H1 (cell line): ENCODE measurements at regions not wholly inside any gene's neighbourhood (a gene's known extent, or its start where the extent isn't known, plus 50 kb on each side); places are given as distances from the start of the nearest gene placed in this dataset.

Experiments
- CTCF ChIA-PET: fragments of 300-600 bp; sonication (Branson Sonifier 250); formaldehyde crosslinking; loops from one replicate; lab custom pipeline; 2021; ENCODE audit not compliant: partially characterized antibody; lab: Charles Lee
- POLR2A ChIA-PET: fragments of 300-600 bp; sonication (Branson Sonifier 250); formaldehyde crosslinking; loops from one replicate; lab custom pipeline; 2021; ENCODE audit warnings: inconsistent platforms; ENCODE audit not compliant: partially characterized antibody; lab: Charles Lee
- DNase-seq, 2 experiments: peaks; one replicate each; pipeline versions ENCODE4 v3.0.0 to v3.0.0-alpha.2; 2010 to 2022; ENCODE audit warnings: low spot score in 2 of 2, low read depth in 1 of 2, mixed read lengths in 1 of 2
- FAIRE-seq: peaks from 2 replicates; lab custom pipeline; 2011; peaks lifted over from hg19 to GRCh38; lab: Jason Lieb, UNC
- H2AFZ ChIP-seq: 2 replicates; pipeline ENCODE4 v1.8.1; 2012; ENCODE audit warnings: low read length, inconsistent platforms
- H2AK5ac ChIP-seq: 2 replicates; pipeline ENCODE4 v1.6.1; 2013; ENCODE audit warnings: low read depth, low read length
- H2BK120ac ChIP-seq: replicated peaks from 2 replicates; pipeline ENCODE3; 2013; ENCODE audit warnings: low read depth, low read length, inconsistent platforms
- H2BK12ac ChIP-seq: 2 replicates; pipeline ENCODE4 v1.6.1; 2013; ENCODE audit warnings: low read depth, low read length
- H2BK15ac ChIP-seq: 2 replicates; pipeline ENCODE4 v1.6.1; 2013; ENCODE audit warnings: low read length
- H2BK20ac ChIP-seq: 2 replicates; pipeline ENCODE4 v1.6.1; 2013; ENCODE audit warnings: low read length
- H2BK5ac ChIP-seq: 2 replicates; pipeline ENCODE4 v1.6.1; 2013; ENCODE audit warnings: low read depth, low read length
- H3K14ac ChIP-seq: 2 replicates; pipeline ENCODE4 v1.6.1; 2013; ENCODE audit warnings: inconsistent platforms; ENCODE audit not compliant: insufficient read length
- H3K18ac ChIP-seq: 2 replicates; pipeline ENCODE4 v1.6.1; 2013; ENCODE audit warnings: low read length; ENCODE audit errors: extremely low read depth
- H3K23ac ChIP-seq: 2 replicates; pipeline ENCODE4 v1.6.1; 2013; ENCODE audit warnings: inconsistent platforms; ENCODE audit not compliant: insufficient read length
- H3K23me2 ChIP-seq: 2 replicates; pipeline ENCODE4 v1.6.1; 2013; ENCODE audit warnings: low read depth, low read length
- H3K27ac ChIP-seq: 2 replicates; pipeline ENCODE4 v1.6.1; 2011; ENCODE audit warnings: low read depth, low read length, inconsistent platforms
- H3K27me3 ChIP-seq, 4 experiments: replicated peaks in 1 of 4; 1 replicate in 1 of 4; 2 replicates in 3 of 4; pipeline versions ENCODE4 v1.6.1 to v1.8.1; 2011 to 2013; ENCODE audit warnings: low read length in 3 of 4, mild to moderate bottlenecking in 3 of 4, inconsistent platforms in 2 of 4, mixed read lengths in 2 of 4, moderate library complexity in 1 of 4; ENCODE audit not compliant: control insufficient read depth in 3 of 4, insufficient read depth in 3 of 4; ENCODE audit errors: extremely low read depth in 1 of 4
- H3K36me3 ChIP-seq, 4 experiments: 2 replicates each; pipeline versions ENCODE4 v1.6.1 to v1.8.1; 2011 to 2013; ENCODE audit warnings: mild to moderate bottlenecking in 4 of 4, low read length in 3 of 4, moderate library complexity in 2 of 4, control low read depth in 1 of 4, inconsistent platforms in 1 of 4; ENCODE audit not compliant: insufficient read depth in 4 of 4, control insufficient read depth in 2 of 4
- H3K4ac ChIP-seq: replicated peaks from 2 replicates; pipeline ENCODE3; 2013; ENCODE audit warnings: low read length, low read depth, mixed read lengths, inconsistent platforms; ENCODE audit not compliant: insufficient read length
- H3K4me1 ChIP-seq, 4 experiments: replicated peaks in 1 of 4; 1 replicate in 1 of 4; 2 replicates in 3 of 4; pipeline versions ENCODE4 v1.6.1 to v1.8.1; 2011 to 2013; ENCODE audit warnings: low read length in 3 of 4, inconsistent platforms in 2 of 4, mixed read lengths in 1 of 4; ENCODE audit not compliant: insufficient read depth in 4 of 4, control insufficient read depth in 3 of 4
- H3K4me2 ChIP-seq, 2 experiments: 2 replicates each; pipeline versions ENCODE4 v1.6.1 to v1.8.1; 2011 to 2013; ENCODE audit warnings: low read depth in 2 of 2, low read length in 2 of 2, control low read depth in 1 of 2, inconsistent platforms in 1 of 2, mild to moderate bottlenecking in 1 of 2; ENCODE audit not compliant: insufficient read depth in 1 of 2
- H3K4me3 ChIP-seq, 4 experiments: fragments of 200-600, 300-600 bp in 1 of 4; sonication (generic), shearing (Covaris generic), sonication (Bioruptor Twin) in 1 of 4; 2 replicates each; pipeline versions ENCODE4 v1.5.1 to v1.8.1; 2011 to 2016; ENCODE audit warnings: low read length in 4 of 4, low read depth in 3 of 4, control low read depth in 2 of 4, inconsistent platforms in 2 of 4, mild to moderate bottlenecking in 2 of 4, mixed read lengths in 1 of 4, moderate library complexity in 1 of 4; ENCODE audit not compliant: insufficient read depth in 2 of 4; ENCODE audit errors: extremely low read depth in 1 of 4
- H3K56ac ChIP-seq: replicated peaks from 2 replicates; pipeline ENCODE3; 2013; ENCODE audit warnings: low read depth, mild to moderate bottlenecking, mixed read lengths, low read length, inconsistent platforms; ENCODE audit not compliant: insufficient read length
- H3K79me1 ChIP-seq: 2 replicates; pipeline ENCODE4 v1.6.1; 2013; ENCODE audit warnings: low read depth, low read length, control low read depth
- H3K79me2 ChIP-seq, 2 experiments: 2 replicates each; pipeline versions ENCODE4 v1.6.1 to v1.8.1; 2012 to 2013; ENCODE audit warnings: low read length in 2 of 2, mild to moderate bottlenecking in 2 of 2, inconsistent platforms in 1 of 2; ENCODE audit not compliant: insufficient read depth in 2 of 2, control insufficient read depth in 1 of 2
- H3K9ac ChIP-seq, 4 experiments: replicated peaks in 1 of 4; 1 replicate in 1 of 4; 2 replicates in 3 of 4; pipeline versions ENCODE4 v1.6.1 to v1.8.1; 2011 to 2013; ENCODE audit warnings: low read depth in 3 of 4, low read length in 3 of 4, control low read depth in 2 of 4, mild to moderate bottlenecking in 2 of 4, moderate library complexity in 2 of 4, inconsistent platforms in 1 of 4; ENCODE audit errors: extremely low read depth in 1 of 4
- H3K9me3 ChIP-seq, 2 experiments: 2 replicates each; pipeline versions ENCODE4 v1.6.1 to v1.8.1; 2012 to 2013; ENCODE audit warnings: mild to moderate bottlenecking in 2 of 2, moderate library complexity in 2 of 2, control low read depth in 1 of 2, inconsistent platforms in 1 of 2, low read depth in 1 of 2, low read length in 1 of 2, mixed read lengths in 1 of 2; ENCODE audit not compliant: insufficient read depth in 2 of 2
- H4K20me1 ChIP-seq, 2 experiments: replicated peaks in 1 of 2; 2 replicates each; pipeline versions ENCODE3 to v1.8.1; 2011 to 2013; ENCODE audit warnings: inconsistent platforms in 2 of 2, low read length in 2 of 2, mild to moderate bottlenecking in 1 of 2; ENCODE audit not compliant: insufficient read depth in 2 of 2, control insufficient read depth in 1 of 2
- H4K5ac ChIP-seq: 2 replicates; pipeline ENCODE4 v1.6.1; 2013; ENCODE audit warnings: low read length, low read depth, mixed read lengths, inconsistent platforms; ENCODE audit not compliant: insufficient read length
- H4K8ac ChIP-seq: 2 replicates; pipeline ENCODE4 v1.8.0; 2013; ENCODE audit warnings: mild to moderate bottlenecking, moderate library complexity, low read length, inconsistent platforms; ENCODE audit not compliant: insufficient read depth; ENCODE audit errors: extremely low read depth
- H4K91ac ChIP-seq: replicated peaks from 2 replicates; pipeline ENCODE3; 2013; ENCODE audit warnings: low read length, mixed read lengths, inconsistent platforms; ENCODE audit not compliant: insufficient read length
- ASH2L ChIP-seq: fragments of 200-600, 300-600 bp; sonication (generic); IDR thresholded peaks from one replicate; pipeline ENCODE4 v1.7.1; 2017; ENCODE audit warnings: low read length
- PHF8 ChIP-seq: fragments of 200-600 bp; sonication (generic); conservative IDR thresholded peaks from 2 replicates; pipeline ENCODE4 v1.7.1; 2012; ENCODE audit warnings: low read depth, mild to moderate bottlenecking, inconsistent platforms, low read length, moderate library complexity
- SIN3A ChIP-seq, 2 experiments: IDR thresholded peaks in 1 of 2; conservative IDR thresholded peaks in 1 of 2; 2 replicates each; pipeline ENCODE4 v1.6.1; 2011 to 2012; ENCODE audit warnings: low read length in 2 of 2, improper control_type of control experiment in 1 of 2, low read depth in 1 of 2, mild to moderate bottlenecking in 1 of 2
- WGBS, 2 experiments: shearing (Covaris generic) in 1 of 2; methylation state at CpG; one replicate each; pipeline versions ENCODE4 v1.1.6 to v1.1.7; 2013 to 2015; ENCODE audit warnings: low lambda C conversion rate in 2 of 2, mixed read lengths in 2 of 2, inconsistent platforms in 1 of 2, low coverage in 1 of 2, missing lambda C conversion rate in 1 of 2; ENCODE audit not compliant: insufficient replicate concordance in 2 of 2, insufficient coverage in 1 of 2, insufficient read length in 1 of 2; ENCODE audit errors: extremely low coverage in 1 of 2, missing lambda C conversion rate in 1 of 2; 5-methylcytosine and 5-hydroxymethylcytosine counted together

- H2BK5ac ChIP-seq: no peak overlapping the region
- no peak overlapping the region for H3K4ac ChIP-seq
- H3K23me2 ChIP-seq: no peaks in the 10 kb centered on the region
- no peaks in the 10 kb centered on the region for H3K79me2 ChIP-seq
- no peak overlapping the region for H3K9ac ChIP-seq
- H4K8ac ChIP-seq: no peak overlapping the region
- ChIA-PET CTCF (interaction anchor here (0.8 to 1.4 kb wide), 7 partner anchors 8 to 358 kb away, joined by 3 to 6 read pairs (median 3); no protein-coding TSS in a partner anchor), POLR2A (no interaction called here)
- H2AK5ac ChIP-seq: no peak overlapping the region
- H2BK12ac ChIP-seq: no peak overlapping the region
- no peaks in the 10 kb centered on the region for H3K27me3 ChIP-seq
- H2BK120ac ChIP-seq: no peak overlapping the region
- no peak overlapping the region for H3K14ac ChIP-seq
- TF ChIP-seq PHF8 (no peak), SIN3A (conservative IDR thresholded peaks at IDR 0.05 in 1 of 2, IDR thresholded peaks at IDR 0.05 in 1 of 2; ENCODE audit: low read depth in 1 of 2, low read length in 2 of 2) (no peak), ASH2L (no peak)
- no peak overlapping the region for H4K5ac ChIP-seq
- no peak overlapping the region for H3K27ac ChIP-seq
- no peak overlapping the region for H2BK20ac ChIP-seq
- WGBS, 2 experiments: 83% methylated on average over 7 of the region's 7 CpGs; no CpG with 5 or more reads in 1 of the 2 experiments
- DNase-seq (no peak), FAIRE-seq (no peak)
- no peaks in the 10 kb centered on the region for H3K9me3 ChIP-seq
- no peaks in the 10 kb centered on the region for H3K4me1 ChIP-seq
- no peak overlapping the region for H2BK15ac ChIP-seq
- H3K18ac ChIP-seq: no peak overlapping the region
- H4K20me1 ChIP-seq: no peaks in the 10 kb centered on the region
- no peak overlapping the region for H3K4me3 ChIP-seq
- H2AFZ ChIP-seq: peak overlapping the region; percentile 74; the same call in 1 of the 2 replicates
- H4K91ac ChIP-seq: no peak overlapping the region
- no peak overlapping the region for H3K23ac ChIP-seq
- H3K4me2 ChIP-seq: no peak overlapping the region
- H3K36me3 ChIP-seq: no peaks in the 10 kb centered on the region
- H3K56ac ChIP-seq: no peak overlapping the region
- H3K79me1 ChIP-seq: no peaks in the 10 kb centered on the region
Measured at GRCh38 chr10:7027913-7028808, 382.7 kb downstream of the SFMBT2 start.
